GM21717 (cell line): ENCODE measurements at regions not wholly inside any gene's neighbourhood (a gene's known extent, or its start where the extent isn't known, plus 50 kb on each side); places are given as distances from the start of the nearest gene placed in this dataset.
"Not testable (repeated sequence)": the region's sequence is repeated elsewhere in the genome, so short reads cannot be mapped to it uniquely, and the experiment has no call there.

Source experiments
- ATAC-seq: cut with Tn5 transposase; IDR thresholded peaks from one replicate; pipeline ENCODE4 v1.9.1; 2021; ENCODE audit warnings: mild to moderate bottlenecking, moderate library complexity; ENCODE audit not compliant: unreplicated experiment

GRCh38 chr1:198932351-198932991 is 293.6 kb downstream of the PTPRC start:
- no peak for ATAC-seq

DNA sequence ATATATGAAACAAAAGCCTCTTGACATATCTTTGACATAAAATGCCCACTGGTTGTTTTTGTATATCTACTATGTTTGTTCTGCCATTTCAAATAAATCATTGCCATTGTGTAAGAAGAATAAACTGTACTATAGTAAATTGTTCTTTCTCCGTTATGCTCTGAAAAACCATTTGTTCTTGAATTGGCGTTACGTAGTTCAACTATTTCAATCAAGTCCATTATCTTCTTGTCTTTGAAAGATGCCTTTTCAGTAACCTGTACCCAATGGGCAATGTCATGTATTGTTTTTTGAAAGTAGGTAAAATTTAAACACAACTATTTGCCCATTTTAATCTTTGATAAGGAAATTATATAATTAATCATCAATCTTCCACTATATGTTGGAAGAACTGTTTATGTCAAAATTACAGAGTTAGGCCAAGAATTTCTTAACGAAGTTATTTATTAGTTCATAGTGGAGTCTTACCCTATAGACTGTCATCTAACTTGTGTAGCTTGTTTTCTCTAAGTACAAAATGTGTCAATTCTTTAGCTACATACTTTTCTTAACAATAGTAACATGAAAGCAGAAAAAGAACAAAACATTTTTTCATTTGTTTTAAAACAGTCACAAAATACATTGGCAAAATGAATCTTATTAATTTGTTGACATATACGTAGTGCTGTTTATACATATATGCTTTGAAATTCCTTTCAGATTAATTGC is 294.8 kb downstream of the PTPRC start:
- no peak for ATAC-seq

GRCh38 chr1:198934426-198934825 is 295.6 kb downstream of the PTPRC start:
- no peak for ATAC-seq

GRCh38 chr1:198934901-198935305 is 296.1 kb downstream of the PTPRC start:
- peak; percentile 5 for ATAC-seq

DNA sequence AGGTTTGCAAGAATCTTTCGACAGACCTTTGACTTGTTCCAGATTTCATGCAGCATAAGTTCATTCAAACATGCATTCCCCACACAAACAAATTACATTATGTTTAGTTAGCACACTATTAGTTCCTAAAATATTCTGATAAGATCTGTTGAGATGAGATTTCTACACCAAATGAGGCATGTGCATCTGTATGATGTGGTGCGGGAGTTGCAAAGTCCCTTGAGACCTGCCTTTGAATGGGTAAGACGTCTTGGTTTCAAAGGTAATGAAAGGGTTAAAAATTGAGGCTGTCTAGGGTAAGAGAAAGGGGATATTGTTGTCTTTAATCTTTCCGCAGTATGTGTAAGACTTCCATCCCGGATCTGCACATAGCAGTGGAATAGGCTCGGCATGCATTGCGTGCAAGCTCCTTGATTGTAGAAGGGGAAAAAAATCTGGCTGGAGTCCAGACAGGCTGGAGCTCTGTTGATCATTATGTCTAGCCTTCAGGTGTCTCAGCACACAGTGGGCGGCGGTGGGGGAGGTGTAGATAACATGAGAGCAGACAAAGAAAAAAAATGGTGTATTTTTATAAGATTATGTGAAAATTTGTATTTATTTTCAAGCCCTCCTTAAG is 296.6 kb downstream of the PTPRC start:
- ATAC-seq = peak; percentile 55

- no peak for ATAC-seq
Observed at GRCh38 chr1:198936371-198937083, 297.7 kb downstream of the PTPRC start.

DNA sequence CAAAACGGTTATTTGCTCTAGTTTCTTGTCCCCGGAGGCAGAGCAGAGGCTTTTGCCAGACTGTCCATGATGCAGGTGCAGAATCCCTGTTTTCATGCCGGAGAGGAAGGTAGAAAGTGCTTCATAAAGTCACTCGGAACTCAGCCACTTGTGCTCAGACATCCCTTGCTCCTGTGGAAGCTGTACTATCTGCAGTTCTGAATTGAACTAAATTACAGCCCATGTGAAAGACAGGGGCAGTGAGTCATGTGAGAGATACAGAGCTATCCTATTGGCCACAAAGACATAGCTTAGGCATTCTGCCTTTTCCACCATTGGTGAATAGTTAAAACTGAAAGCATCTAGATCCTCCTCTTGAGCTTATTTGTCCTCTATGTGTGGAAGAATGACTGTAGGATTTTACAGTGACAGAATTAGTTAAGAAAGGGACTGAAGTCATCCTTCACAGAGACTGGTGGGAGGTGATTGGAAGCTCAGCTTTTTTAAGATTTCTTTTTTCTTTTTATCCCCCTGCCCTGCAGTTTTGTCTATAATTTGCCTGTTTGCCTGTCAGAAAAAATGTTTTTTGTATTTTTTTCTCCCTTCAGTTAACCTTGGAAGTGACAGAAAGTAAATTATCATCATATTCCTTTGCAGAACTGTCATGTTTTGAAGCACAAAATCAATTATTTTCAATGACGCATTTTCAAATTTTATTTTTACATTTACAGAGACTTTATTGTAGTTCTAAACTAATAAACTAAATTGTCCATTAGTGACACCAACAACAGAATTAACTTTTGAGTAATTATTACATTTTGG is 298.6 kb downstream of the PTPRC start:
- ATAC-seq = peak; percentile 94

GRCh38 chr1:198939286-198939685 is 300.4 kb downstream of the PTPRC start:
- ATAC-seq = no peak

GRCh38 chr1:198939956-198940355 is 301.1 kb downstream of the PTPRC start:
- no peak for ATAC-seq

DNA sequence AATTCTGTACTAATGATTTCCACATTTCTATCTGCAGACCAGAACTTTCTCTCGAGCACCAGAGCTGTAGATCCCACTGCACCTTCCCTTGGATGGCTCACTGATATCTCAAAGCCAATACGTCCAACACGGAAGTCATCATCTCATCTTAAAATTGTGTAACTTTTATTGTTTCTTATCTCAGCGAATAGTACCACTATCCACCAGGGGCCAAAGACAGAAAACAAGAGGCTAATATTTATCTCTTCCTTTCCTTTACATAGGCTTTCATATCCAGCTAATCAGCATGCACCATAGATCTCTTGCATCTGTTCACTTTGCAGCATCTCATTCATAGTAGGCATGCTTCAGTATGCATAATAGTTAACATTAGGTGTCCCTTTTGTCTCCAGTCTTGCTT is 303.6 kb downstream of the PTPRC start:
- no peak for ATAC-seq

DNA sequence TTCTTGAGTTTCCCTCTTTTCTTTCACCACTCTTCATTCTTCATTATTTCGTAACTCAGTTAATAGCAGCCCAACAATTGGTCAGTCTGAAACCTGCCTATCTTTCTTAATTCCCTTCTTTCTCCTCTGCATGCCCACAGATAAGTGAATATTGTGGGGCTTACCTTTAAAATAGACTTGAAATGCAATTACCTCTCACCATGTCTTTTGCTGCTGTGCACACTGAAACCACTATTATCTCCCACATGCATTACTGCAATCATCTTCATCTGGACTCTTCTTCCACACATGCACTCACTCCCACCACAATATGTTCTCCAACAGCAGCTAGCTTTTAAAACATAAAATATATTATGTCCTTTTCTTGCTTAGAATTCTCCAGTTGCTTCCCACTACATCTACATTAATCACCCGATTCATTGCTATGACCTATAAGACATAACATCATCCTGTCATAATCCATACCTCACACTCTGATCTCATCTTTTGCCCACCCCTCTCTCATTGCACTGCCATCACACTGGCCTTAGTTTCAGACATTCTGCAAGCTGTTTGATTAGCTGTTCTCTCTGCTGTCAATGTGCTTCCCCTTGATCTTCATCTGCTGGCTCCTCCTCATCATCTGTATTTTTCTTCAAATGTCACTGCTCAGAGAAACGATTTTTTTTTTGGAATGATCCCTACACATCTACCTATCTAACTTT is 304.8 kb downstream of the PTPRC start:
- no peak for ATAC-seq

- no peak for ATAC-seq
Observed at GRCh38 chr1:198947456-198947855, 308.6 kb downstream of the PTPRC start.

- no peak for ATAC-seq
Observed at GRCh38 chr1:198948895-198949659, 310.2 kb downstream of the PTPRC start.

DNA sequence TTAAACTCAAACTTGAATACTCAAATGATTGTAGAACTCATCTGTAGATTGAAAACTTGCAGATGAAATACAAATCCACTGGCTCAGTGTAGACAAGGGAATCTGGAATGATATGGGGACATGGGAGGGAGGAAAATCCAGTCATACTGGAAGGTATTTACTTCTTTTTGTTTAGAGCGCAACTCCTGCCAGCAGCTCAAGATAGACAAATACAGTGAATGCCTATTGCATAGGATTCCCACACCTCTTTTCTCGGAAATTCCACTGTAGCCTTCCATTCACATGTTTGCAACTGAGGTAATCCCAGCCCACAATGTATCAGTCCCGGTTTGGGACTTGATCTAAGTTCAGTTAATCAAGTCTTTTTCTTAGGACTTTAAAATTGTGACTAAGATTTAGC is 311.2 kb downstream of the PTPRC start:
- no peak for ATAC-seq

DNA sequence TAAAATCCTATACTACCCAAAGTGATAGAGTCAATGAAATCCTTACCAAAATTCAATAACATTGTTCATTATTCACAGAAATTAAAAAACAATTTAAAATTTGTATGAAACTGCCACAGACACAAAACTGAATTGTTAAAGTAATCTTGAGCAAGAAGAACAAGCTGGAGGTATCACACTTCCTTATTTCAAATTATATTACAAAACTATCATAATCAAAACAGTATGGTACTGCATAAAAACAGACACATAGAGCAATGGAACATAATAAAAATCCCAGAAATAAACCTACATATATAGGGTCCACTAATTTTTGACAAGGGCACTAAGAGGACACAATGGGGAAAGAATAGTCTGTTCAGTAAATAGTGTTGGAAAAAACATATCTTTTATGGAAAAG is 316.2 kb downstream of the PTPRC start:
- ATAC-seq = no peak

- no peak for ATAC-seq
Observed at GRCh38 chr1:198957044-198957443, 318.2 kb downstream of the PTPRC start.

DNA sequence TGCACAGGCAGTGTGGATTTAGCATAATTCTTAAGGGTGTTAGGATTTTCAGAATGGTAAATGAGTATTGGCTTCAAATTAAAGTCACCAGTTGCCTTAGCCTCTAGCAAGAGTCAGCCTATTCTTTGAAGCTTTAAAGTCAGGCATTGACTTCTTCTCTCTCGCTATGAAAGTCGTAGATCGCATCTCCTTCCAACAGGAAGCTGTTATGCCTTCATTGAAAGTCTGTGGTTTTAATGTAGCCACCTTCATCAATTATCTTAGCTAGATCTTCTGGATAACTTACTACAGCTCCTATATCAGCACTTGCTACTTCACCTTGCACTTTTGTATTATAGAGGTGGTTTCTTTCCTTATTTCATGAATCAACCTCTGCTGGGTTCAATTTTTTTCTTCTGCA is 320.2 kb downstream of the PTPRC start:
- no peak for ATAC-seq

- ATAC-seq = no peak
Observed at GRCh38 chr1:198959676-198960075, 320.8 kb downstream of the PTPRC start.

- not testable (repeated sequence) for ATAC-seq
Observed at GRCh38 chr1:198963796-198964195, 325.0 kb downstream of the PTPRC start.
